ENCODE measurements at regions not wholly inside any gene's neighbourhood (a gene's known extent, or its start where the extent isn't known, plus 50 kb on each side); places are given as distances from the start of the nearest gene placed in this dataset.
A peak's percentile ranks its signal among the peaks of the same experiment; 100 is the strongest.

- TF ChIP-seq, protein P1, sequence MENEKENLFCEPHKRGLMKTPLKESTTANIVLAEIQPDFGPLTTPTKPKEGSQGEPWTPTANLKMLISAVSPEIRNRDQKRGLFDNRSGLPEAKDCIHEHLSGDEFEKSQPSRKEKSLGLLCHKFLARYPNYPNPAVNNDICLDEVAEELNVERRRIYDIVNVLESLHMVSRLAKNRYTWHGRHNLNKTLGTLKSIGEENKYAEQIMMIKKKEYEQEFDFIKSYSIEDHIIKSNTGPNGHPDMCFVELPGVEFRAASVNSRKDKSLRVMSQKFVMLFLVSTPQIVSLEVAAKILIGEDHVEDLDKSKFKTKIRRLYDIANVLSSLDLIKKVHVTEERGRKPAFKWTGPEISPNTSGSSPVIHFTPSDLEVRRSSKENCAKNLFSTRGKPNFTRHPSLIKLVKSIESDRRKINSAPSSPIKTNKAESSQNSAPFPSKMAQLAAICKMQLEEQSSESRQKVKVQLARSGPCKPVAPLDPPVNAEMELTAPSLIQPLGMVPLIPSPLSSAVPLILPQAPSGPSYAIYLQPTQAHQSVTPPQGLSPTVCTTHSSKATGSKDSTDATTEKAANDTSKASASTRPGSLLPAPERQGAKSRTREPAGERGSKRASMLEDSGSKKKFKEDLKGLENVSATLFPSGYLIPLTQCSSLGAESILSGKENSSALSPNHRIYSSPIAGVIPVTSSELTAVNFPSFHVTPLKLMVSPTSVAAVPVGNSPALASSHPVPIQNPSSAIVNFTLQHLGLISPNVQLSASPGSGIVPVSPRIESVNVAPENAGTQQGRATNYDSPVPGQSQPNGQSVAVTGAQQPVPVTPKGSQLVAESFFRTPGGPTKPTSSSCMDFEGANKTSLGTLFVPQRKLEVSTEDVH (IDR thresholded peaks at IDR 0.05; ENCODE audit: low read depth, partially characterized antibody): no peak
Observed at GRCh38 chr12:131535779-131536178, 175.1 kb upstream of the SFSWAP start (continued).

DNA sequence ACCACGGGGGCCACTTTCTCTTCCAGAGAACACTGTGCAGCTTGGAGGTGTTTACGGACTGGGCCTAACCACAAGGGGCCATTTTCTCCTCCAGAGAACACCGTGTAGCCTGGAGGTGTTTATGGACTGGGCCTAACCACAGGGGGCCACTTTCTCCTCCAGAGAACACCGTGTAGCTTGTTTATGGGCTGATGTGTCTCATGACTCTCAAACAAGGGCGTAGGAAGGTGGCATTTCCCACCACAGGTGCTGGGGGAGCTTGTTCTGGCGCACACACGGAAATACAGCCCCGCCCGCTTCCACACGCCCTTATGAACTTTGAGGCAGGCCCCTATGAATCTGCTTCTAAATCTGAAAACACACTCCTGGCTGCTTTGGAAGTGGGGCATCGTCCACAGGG lies 174.6 kb upstream of the SFSWAP start:
- intact Hi-C loops (cut with micrococcal nuclease): no loop called here
- CTCF ChIA-PET (ENCODE audit: low intra/inter-chr PET ratio): no interaction called here

More for the DNA sequence above, 174.6 kb upstream of the SFSWAP start:
- ATAC-seq: peak; percentile 34; the same call in 1 of the 3 replicates
- DNase-seq (ENCODE audit: extremely low read depth in 1 of 4, low spot score in 3 of 4): no peak
- no peaks in the 10 kb centered on the region; the same call in 1 of the 2 replicates for H3K9me3 ChIP-seq (replicated peaks; ENCODE audit: control insufficient read depth, insufficient read depth, low read depth, low read length)
- WGBS (ENCODE audit: insufficient coverage, low coverage, missing lambda C conversion rate): 1% methylated on average over 10 of the region's 11 CpGs
- no TSS peak for BruUV-seq (replicated peaks)
- peaks cover 0 to 3% of the 10 kb centered on the region in 2 experiments; a peak in 2 of 5 replicates for H3K4me1 ChIP-seq (replicated peaks in 1 of 2; ENCODE audit: control insufficient read depth in 2 of 2, insufficient read depth in 2 of 2, low read length in 2 of 2)
- no peak for FAIRE-seq
- TF ChIP-seq, protein P2, sequence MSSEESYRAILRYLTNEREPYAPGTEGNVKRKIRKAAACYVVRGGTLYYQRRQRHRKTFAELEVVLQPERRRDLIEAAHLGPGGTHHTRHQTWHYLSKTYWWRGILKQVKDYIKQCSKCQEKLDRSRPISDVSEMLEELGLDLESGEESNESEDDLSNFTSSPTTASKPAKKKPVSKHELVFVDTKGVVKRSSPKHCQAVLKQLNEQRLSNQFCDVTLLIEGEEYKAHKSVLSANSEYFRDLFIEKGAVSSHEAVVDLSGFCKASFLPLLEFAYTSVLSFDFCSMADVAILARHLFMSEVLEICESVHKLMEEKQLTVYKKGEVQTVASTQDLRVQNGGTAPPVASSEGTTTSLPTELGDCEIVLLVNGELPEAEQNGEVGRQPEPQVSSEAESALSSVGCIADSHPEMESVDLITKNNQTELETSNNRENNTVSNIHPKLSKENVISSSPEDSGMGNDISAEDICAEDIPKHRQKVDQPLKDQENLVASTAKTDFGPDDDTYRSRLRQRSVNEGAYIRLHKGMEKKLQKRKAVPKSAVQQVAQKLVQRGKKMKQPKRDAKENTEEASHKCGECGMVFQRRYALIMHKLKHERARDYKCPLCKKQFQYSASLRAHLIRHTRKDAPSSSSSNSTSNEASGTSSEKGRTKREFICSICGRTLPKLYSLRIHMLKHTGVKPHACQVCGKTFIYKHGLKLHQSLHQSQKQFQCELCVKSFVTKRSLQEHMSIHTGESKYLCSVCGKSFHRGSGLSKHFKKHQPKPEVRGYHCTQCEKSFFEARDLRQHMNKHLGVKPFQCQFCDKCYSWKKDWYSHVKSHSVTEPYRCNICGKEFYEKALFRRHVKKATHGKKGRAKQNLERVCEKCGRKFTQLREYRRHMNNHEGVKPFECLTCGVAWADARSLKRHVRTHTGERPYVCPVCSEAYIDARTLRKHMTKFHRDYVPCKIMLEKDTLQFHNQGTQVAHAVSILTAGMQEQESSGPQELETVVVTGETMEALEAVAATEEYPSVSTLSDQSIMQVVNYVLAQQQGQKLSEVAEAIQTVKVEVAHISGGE (CRISPR knock-in tag; IDR thresholded peaks at IDR 0.05): peak in 1 of 3 experiments; percentile 60; a peak in 2 of 6 replicates
- TF ChIP-seq, protein P3, sequence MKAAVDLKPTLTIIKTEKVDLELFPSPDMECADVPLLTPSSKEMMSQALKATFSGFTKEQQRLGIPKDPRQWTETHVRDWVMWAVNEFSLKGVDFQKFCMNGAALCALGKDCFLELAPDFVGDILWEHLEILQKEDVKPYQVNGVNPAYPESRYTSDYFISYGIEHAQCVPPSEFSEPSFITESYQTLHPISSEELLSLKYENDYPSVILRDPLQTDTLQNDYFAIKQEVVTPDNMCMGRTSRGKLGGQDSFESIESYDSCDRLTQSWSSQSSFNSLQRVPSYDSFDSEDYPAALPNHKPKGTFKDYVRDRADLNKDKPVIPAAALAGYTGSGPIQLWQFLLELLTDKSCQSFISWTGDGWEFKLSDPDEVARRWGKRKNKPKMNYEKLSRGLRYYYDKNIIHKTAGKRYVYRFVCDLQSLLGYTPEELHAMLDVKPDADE (conservative IDR thresholded peaks at IDR 0.05; ENCODE audit: control insufficient read depth, low read depth, low read length): no peak
- no peak overlapping the region for H3K4me3 ChIP-seq
- POLR2A ChIA-PET: interaction anchor here (0.6 kb wide), 1 partner anchor 19 kb away, joined by 3 read pairs; no protein-coding TSS in a partner anchor
- H3K9me1 ChIP-seq (ENCODE audit: control insufficient read depth, insufficient read depth, low read length): no peaks in the 10 kb centered on the region
- H3K36me3 ChIP-seq (ENCODE audit: control insufficient read depth, insufficient read depth, low read length): no peaks in the 10 kb centered on the region
- H3K27ac ChIP-seq (ENCODE audit: extremely low read depth, low read depth, low read length): no peak overlapping the region
- no peak overlapping the region for H3K9ac ChIP-seq (ENCODE audit: insufficient read depth in 1 of 2, low read depth in 2 of 2, low read length in 2 of 2)
- H3K4me2 ChIP-seq (ENCODE audit: insufficient read depth, low read length): no peak overlapping the region
- no peak overlapping the region for H2AFZ ChIP-seq (ENCODE audit: low read depth, low read length)
- H4K20me1 ChIP-seq (replicated peaks; ENCODE audit: control insufficient read depth, insufficient read depth, low read length): no peaks in the 10 kb centered on the region
- in situ Hi-C loops (cut with MboI): no loop called here
- no peaks in the 10 kb centered on the region for H3K79me2 ChIP-seq (ENCODE audit: control insufficient read depth, insufficient read depth, low read length)
- H3K27me3 ChIP-seq (ENCODE audit: control insufficient read depth in 2 of 2, insufficient read depth in 2 of 2, low read length in 2 of 2): peaks cover 14 to 38% of the 10 kb centered on the region in 2 experiments; a peak in 4 of 5 replicates
